NT2/D1 (cell line): ENCODE measurements at regions not wholly inside any gene's neighbourhood (a gene's known extent, or its start where the extent isn't known, plus 50 kb on each side); places are given as distances from the start of the nearest gene placed in this dataset.

Source experiments
- SUZ12 ChIP-seq: IDR thresholded peaks from 2 replicates; pipeline ENCODE4 v1.6.1; 2011; ENCODE audit not compliant: insufficient read length, insufficient read depth; ENCODE audit errors: extremely low read depth
- YY1 ChIP-seq: IDR thresholded peaks from 2 replicates; pipeline ENCODE4 v1.6.1; 2011; ENCODE audit not compliant: insufficient read length, insufficient read depth
- ZNF274 ChIP-seq: IDR thresholded peaks from 2 replicates; pipeline ENCODE4 v1.6.1; 2011; ENCODE audit warnings: mild to moderate bottlenecking, low read depth, low read length

- TF ChIP-seq ZNF274, result no peak
- no peak for TF ChIP-seq SUZ12
- TF ChIP-seq YY1, result no peak
These were observed 170.3 kb downstream of the NUP210 start for GRCh38 chr3:13249664-13250390.
